SIG-M5 treated with dmso at 0.1 percent for 504 hours (cell line): ENCODE measurements at regions not wholly inside any gene's neighbourhood (a gene's known extent, or its start where the extent isn't known, plus 50 kb on each side); places are given as distances from the start of the nearest gene placed in this dataset.

ENCODE experiments used
- DNase-seq: peaks from one replicate; lab custom pipeline; 2025; ENCODE audit not compliant: unreplicated experiment; lab: John Stamatoyannopoulos, UW

DNA sequence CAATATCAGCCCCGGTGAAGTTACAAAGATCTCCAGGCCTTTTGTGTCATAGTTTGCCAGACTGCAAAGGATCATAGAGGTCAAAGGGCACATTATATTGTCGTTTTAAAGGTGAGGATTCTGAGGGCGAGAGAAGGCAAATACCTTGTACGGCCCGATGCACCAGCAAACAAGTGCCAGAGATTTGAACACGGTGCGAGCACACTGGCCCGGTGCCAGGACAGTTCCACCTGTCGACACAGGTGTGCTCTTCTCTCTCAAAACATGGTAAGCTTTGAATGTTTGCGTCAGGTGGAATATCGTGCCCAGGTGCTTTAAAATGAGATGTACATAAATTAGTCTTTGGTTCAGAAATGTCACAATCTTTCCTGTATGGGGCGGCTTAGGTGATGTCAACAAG lies 776.1 kb upstream of the ID2 start:
- no peak for DNase-seq

DNA sequence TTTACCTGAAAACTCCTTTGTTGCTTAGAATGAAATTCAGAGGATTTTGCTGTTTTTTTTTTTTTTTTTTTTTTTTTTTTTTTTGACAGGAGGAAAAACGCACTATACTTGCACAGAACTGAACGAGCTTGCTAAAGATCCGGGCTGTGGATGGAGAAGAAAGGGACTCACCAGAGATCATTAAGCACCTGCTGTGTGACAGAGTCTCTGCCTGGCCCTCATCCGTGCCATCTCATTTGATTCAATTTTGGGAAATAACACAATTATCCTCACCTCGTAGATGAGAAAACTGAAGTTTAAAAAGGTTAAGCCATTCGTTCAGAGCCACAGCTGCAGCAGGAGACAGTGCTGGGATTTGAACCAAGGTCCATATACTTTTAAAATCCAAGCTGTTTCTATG lies 775.4 kb upstream of the ID2 start:
- DNase-seq, result no peak

DNA sequence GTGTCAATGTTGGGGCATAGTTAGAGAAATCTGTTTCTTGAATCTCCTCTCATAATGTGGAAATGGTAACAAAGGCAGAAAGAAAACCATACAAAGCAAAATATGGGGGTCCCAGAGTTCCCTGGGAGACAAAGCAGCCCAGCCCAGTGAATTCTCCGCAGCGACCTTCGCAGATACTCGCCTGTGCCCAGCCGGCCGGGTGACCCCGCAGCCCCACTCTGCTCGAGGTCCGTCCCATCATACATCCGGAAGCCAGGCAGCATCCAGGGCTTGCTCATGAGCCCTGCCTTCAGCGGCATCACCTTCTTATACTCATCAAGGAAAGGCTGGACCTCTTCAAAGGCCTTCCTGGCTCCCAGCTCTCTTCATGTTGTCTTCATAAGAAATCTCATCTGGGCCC lies 774.8 kb upstream of the ID2 start:
- no peak for DNase-seq

DNA sequence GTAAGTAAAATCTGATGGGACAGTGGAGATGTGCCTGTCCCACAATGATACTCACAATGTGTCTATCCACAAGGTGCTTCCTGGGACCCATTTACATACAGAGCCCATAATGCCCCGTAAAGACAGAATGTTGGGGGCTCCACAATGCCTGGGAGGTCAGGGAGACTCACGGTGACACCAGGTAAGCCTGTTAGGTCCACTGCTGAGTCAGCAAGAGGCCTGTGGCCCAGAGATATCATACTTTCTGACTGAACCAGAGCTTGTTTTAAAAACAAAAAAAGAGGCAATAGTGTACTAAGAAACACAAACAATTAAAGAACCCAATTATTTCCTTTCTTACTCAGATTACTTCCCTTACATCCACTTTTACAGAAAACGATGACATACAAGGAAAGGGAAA lies 771.1 kb upstream of the ID2 start:
- no peak for DNase-seq

DNA sequence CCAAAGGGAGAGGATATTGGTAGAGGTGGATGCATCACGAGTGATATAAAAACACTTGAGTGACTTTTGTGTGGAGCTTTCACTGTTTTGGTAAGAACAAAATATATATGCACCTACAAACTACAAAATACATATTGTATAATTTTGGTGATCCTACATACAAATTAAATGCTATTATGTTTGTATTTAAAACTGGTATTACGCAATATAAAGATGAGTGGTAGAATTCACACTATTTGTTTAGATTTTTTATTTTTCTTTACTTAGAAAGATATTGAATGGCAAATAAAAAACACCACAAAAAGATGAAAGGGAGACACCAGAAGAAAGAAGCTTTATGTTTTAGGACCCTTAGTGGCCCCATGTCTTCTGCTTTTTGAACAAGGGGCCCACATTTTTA lies 770.7 kb upstream of the ID2 start:
- DNase-seq, result no peak

DNA sequence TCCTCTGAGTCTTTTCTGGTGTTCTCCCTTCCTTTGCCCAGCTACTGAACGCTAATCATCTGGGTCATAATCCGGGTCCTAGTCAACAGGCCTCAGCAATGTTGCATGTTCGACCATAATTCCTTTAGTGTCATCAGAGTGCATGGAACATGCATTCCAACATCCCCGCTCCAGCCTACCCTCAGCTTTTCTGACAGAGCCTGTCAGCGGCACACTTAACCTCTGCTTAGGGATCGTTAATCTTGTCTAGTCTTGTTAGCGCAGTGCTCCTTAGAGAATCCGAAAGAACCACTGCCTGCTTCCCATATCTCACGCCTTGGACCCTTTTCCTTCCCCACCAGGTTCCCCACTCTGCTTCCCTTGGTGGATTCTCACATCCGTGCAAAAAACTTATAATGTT lies 767.9 kb upstream of the ID2 start:
- no peak for DNase-seq

DNA sequence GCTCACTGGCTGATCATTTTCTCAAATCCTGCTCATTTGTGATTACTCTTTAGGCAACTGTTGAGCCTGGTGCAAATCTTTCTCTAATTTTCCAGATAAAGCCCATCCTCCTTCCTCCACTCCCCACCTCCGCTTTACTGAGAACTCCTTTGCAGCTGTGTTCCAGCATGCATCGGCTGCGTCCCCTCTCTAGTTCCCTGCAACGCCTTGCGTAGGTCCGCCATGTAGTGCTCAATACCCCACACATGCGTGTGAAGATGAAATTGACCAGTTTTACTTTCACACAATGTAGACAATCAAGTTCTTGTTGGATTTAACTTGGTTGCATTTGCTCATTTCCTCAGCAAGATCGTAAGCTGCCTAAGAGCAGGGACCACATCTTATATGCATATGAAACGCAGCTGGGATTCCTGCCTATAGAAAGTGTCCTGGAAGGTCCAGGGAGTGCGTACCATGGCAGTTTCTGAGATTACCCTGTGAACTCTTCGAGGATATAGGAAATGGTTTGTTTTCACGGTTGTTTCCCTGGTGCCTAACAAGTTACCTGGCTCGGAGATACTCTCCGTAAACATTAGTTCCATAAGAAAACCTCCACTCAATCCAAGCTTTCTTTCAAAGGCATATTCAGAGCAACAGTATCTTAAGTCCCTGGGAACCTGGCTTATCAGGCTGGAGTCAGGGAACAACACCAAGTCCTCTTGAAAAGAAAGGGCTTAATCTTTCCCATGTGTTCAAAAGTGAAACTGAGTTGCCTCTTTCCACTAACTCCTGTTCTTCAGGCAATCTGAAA lies 766.4 kb upstream of the ID2 start:
- DNase-seq, result no peak

DNA sequence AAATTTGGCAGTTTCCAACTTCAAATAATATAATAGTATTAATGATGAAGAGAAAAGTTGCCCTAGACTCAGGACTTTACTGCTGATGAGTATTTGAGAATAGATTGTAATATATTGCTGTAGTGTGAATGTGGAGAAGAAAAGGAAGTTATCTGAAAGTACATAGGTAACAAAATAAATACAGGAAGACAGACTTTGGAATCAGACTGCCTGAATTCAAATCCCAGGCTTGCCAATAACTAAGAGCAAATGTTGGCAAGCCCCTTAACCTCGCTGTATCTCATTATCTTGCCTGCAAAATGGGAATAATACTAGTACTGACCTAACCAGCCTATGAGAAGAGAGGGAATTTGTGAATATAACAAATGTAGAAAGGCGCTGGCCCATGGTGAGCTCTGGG lies 765.2 kb upstream of the ID2 start:
- DNase-seq, result no peak

DNA sequence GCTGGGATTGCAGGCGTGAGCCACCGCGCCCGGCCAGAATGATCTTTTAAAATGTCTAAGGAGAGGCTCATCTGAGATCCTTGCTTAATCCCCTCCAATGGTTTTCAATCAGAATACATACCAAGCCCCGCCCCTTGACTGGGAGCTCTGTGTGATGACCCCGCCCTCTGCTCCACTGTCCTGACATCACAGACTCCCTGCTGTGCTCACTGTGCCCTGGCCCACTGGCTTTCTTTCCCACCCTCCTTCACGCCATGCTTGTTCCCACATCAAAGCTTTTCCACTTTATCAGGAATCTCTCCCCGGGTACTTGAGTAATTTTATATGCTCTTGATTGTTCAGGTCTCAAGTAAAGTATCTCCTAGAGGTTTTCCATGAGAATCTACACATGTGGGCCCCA lies 762.3 kb upstream of the ID2 start:
- no peak for DNase-seq

DNA sequence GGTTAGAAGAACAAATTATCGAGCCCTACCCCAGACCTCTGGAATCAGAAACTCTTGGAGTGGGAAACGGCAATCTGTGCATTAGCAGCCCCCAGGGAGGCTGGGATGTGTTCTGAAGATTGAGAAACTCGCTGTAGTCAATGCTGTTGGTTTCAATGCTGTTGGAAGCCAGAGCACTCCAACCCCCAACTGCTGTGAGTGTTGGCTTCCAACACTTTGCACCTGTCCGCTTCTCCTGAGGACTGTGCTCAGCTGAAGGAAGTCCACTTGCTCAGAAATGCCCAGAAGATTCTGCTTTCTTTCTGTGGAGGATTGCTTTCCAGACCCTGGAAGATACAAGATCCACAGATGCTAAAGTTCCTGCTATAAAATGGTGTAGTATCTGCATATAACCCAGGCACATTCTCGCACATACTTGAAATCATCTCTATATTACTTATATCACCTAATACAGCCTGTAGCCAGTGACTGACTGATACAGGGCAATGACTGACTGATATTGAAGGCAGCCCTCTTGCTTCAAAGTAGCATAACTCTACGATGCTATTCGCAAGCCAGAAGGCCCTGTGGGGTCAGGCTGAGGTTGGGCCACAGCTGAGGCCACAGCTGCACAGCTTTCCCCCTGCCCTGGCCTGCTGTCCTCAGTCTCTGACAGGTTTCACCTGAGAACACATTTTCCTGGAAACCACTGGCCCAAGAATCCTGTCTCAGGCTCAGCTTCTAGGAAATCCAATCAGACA lies 757.7 kb upstream of the ID2 start:
- no peak for DNase-seq

DNA sequence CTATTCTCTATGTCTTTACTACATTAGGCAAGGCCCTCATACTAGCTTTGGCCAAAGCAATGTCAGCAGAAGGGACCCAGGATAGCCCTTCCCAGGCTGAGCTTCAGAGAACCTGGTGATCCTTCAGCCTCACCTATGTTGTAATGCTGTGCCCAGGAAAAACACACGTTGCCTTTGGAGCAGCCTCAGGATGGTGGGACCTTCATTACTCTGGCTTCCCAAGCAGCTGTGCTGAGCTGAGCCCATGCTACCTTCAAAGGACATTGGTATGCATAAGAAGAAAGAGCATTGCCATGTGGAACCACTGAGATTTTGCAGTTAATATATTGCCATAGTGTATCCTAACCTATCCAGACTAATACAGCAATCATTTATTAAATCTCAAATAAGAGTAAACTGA lies 756.4 kb upstream of the ID2 start:
- DNase-seq, result no peak

DNA sequence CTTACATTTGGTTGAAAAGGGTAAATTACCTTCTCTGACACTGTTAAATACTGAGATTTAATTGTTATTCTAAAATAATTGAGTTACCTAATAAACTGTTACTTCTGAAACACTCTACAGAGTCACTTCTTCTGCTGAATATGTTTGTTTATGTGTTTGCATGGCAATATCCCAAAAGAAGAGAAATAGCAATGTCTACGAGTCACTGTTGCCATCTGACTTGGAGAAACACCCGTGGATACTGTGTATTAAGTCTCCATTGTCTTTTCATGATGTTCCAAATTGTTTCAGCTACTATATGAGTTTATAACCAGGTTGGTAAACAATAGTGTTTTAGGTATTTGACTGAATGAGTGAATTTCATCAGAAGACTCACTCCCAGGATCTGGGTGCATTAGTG lies 754.2 kb upstream of the ID2 start:
- no peak for DNase-seq

DNA sequence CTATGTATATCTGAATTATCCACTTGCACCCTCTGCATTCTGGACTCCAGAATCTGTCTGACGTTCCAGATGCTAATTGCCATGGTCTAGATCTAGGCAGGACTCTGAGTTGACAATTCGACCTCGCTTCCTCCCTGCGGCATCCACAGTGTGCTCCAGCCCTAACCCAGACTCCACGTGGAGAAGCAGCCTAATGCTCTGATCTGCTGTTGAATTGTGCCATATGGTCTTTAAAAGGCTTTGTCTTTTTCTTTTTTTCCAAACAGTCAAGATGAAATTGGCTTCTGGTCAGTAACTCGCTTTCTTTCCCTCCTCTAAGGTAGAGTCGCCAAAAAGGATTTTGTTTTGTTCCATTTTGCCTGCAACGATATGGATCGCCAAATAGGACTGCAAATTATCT lies 752.6 kb upstream of the ID2 start:
- DNase-seq, result no peak

DNA sequence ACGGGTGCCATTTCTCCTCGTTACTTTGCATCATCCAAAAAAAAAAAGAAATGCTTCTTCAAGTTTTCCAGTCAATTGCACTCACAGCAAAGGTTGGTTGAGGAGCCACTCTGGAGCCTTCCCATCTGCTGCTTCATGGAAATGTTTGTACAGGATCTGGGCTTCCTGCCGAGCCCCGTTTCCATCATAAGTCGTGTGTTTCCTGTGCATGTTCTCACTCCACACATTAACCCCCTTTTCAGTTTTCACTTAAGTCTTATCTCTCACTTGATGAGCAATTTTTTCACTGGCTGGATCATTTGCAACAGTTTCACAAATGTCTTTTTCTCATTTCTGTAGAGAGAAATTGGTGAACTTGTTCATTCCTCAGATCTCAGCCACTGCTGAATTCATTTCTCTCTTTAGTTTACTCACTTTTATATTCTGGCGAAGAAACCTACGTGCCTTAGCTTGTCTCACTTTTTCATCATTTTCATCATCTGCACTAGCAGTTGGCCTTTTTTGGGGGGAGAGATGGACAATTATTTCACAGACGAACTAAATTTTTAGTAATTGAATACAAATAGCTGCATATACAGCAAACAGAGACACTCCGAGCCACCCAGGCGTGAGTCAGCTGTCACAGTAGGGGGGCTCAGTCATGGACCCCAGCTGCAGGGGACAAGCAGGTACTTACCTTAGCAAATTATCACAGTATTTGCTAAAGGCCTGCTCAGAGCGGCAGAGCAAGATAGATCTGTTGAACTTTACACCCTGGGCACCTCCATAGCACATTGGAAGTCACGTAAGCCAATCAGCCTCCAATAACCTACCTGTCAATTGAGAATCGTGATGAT lies 750.8 kb upstream of the ID2 start:
- no peak for DNase-seq

DNA sequence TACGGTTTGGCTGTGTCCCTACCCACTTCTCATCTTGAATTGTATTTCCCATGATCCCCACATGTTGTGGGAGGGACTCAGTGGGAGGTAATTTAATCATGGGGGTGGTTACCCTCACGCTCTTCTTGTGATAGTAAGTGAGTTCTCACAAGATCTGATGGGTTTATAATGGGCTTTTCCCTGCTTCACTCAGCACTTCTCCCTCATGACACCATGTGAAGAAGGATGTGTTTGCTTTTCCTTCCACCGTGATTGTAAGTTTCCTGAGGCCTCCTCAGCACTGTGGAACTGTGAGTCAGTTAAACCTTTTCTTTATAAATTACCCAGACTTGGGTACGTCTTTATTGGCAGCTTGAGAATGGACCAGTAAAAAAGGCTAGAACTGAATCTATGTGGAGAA lies 750.0 kb upstream of the ID2 start:
- DNase-seq, result no peak

DNA sequence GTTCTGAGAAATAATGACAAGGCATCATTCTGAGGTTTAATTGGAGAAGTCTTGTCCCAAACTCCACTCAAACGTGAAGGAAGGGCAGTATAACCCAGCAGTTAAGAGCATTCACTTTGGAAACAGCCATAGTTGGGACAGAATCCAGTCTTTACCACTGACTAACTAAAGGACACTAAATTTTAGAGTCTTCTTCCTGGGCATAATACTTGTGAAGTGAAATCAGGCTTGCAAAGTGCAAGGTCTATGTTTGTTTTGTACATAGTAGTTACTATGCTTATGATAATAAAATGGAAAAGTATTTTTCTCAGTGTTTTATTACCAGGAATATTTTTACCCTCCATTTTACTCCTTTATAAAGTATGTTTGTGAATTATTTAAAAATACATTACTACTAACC lies 748.2 kb upstream of the ID2 start:
- DNase-seq, result no peak

DNA sequence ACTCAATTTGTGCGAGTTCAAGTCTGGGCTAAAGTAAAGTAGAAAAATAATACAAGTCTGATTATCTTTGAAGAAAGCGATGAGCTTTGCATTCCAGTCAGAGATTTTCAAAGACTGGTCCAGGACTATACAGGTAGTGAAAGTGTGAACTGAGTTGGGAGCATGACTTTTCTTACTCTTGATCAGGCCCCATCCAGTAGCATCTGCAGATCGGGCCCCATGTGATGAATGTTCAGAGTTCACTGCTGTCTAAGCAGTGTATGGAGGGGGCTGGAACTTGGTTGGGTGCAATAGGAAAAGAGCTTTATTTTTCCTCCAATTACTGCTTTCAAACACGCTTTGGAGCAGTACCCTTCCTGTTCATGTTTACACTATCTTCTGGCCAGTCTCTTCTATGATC lies 747.4 kb upstream of the ID2 start:
- no peak for DNase-seq

DNA sequence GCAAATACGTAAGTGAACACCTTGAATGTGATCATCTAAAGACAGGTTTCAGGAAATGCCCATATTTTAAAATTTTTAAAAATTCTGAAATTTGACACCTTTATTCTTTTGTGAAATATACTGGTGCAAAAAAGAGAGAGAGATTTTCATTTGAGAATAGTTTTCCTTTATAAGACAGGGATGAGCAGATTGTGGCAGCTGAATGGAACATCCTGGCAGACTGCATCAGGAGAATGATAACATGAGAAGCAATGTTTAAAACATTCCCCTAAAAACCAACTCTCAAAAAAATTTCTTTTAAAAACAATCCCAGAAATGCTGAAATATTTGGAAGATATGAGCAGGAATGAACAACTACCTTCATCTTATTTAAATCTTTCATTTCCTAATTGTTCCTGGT lies 744.8 kb upstream of the ID2 start:
- DNase-seq, result no peak

DNA sequence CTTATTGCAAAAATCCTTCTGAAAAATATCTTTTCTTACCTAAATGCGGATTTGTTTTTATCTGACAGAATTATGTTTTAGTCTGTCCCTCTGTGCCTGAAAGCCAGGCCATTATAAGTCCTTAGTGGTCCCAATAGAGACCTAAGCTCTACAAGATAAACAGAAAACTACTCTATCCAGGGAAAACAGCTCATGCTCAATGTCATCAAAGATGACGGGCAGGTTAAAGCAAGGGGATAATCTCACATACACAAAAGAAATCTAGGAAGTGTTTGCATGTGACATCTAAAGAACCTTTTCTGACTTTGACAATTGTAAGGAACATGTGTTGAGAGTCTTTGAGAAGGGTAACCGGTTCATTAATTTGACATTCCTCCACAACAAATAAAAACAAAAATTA lies 741.1 kb upstream of the ID2 start:
- DNase-seq, result no peak

DNA sequence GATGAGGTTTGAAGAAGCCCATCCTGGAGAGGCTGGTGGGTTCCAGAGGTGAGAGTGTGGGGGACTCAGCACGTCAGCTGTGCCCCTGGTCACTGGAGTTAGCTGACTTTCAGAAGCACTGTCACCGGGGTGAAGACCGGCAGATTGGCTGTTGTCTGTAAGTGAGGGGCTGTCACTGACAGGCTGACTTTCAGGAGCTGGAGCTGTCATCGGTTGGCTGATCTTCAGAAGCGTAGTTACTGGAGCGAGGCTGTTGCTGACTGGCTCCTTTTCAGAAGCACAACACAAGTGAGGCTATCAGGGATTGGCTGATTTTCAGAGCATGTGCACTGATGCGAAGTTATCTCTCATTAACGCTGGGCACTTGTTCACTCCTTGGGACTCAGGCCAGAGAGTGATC lies 738.4 kb upstream of the ID2 start:
- DNase-seq, result no peak

DNA sequence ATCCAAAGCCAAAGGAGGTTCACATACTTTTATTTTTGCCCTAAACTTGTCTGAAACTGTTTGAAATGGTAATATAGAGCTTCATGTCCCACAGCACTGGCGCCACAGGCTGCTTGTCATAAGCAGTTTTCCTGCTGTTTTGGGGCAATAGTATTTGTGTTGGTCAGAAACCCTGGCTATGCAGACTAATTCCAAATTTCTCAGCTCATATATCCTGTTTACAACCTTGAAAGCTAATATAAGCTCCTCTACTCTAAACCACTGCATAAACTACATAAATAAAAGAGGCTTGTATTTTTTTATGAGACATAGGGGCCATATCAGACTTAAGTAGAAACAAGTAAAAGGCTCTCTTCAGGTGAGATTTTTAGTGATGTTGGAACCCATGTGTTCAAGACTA lies 736.8 kb upstream of the ID2 start:
- no peak for DNase-seq

DNA sequence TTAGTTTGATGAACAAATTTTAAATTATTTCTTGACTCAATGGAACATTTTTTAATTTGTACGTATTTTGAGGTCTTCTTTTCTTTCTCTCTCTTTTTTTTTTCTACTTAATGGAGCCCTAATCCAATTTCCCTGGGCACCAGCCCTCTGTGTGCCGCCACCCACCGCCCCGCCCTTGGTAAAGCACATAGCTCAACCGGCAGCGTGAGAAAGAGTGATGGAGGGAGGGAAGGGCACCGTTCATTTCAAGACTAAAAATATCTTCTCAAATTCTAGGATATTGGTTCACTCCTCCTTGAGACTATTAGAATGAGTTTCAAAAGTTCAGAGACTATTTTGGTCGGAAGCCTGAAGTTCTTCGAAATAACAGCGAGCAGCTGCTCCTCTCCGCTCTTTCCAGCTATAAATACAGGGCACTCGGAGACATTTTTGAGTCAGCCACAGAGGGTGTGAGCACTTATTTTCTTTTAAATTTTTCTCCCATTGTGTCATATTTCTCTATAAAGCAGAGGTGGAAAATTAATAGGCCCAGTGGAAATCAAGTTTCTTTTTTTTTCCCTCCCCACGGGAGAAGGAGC lies 731.7 kb upstream of the ID2 start:
- DNase-seq, result no peak
